HUES6 (cell line): ENCODE measurements at regions not wholly inside any gene's neighbourhood (a gene's known extent, or its start where the extent isn't known, plus 50 kb on each side); places are given as distances from the start of the nearest gene placed in this dataset.

Experiments
- H3K27ac ChIP-seq: 2 replicates; pipeline ENCODE4 v1.7.0; 2013; ENCODE audit warnings: low read depth, mild to moderate bottlenecking, low read length, inconsistent platforms
- H3K27me3 ChIP-seq: 2 replicates; pipeline ENCODE4 v1.6.1; 2013; ENCODE audit warnings: low read length; ENCODE audit not compliant: control insufficient read depth, insufficient read depth
- H3K36me3 ChIP-seq: 2 replicates; pipeline ENCODE4 v1.6.1; 2013; ENCODE audit warnings: low read length; ENCODE audit not compliant: control insufficient read depth, insufficient read depth
- H3K4me1 ChIP-seq: 2 replicates; pipeline ENCODE4 v1.6.1; 2013; ENCODE audit warnings: low read length; ENCODE audit not compliant: control insufficient read depth, insufficient read depth
- H3K4me3 ChIP-seq: 2 replicates; pipeline ENCODE4 v1.5.1; 2013; ENCODE audit warnings: low read depth, low read length
- H3K9ac ChIP-seq: one replicate; pipeline ENCODE4 v1.6.1; 2013; ENCODE audit warnings: mild to moderate bottlenecking, low read length
- H3K9me3 ChIP-seq: 2 replicates; pipeline ENCODE4 v1.6.1; 2013; ENCODE audit warnings: low read depth, low read length; ENCODE audit not compliant: control insufficient read depth, insufficient read depth

- Histone ChIP-seq H3K9ac (no peak overlapping the region), H3K9me3 (no peaks in the 10 kb centered on the region), H3K27me3 (no peaks in the 10 kb centered on the region), H3K27ac (no peak overlapping the region), H3K36me3 (no peaks in the 10 kb centered on the region), H3K4me3 (no peak overlapping the region), H3K4me1 (peaks cover 14% of the 10 kb centered on the region)
Observed at GRCh38 chr20:17808357-17808756, 108.6 kb downstream of the BANF2 start.

- no peaks in the 10 kb centered on the region for H3K27me3 ChIP-seq
- no peaks in the 10 kb centered on the region; the same call in 1 of the 2 replicates for H3K9me3 ChIP-seq
- no peak overlapping the region for H3K9ac ChIP-seq
- H3K36me3 ChIP-seq, result no peaks in the 10 kb centered on the region
- no peak overlapping the region for H3K4me3 ChIP-seq
- H3K4me1 ChIP-seq, result peaks cover 14% of the 10 kb centered on the region
- no peak overlapping the region for H3K27ac ChIP-seq
Observed at GRCh38 chr20:17807651-17808050, 107.9 kb downstream of the BANF2 start.

- Histone ChIP-seq H3K9me3 (peaks cover 6% of the 10 kb centered on the region; the same call in 1 of the 2 replicates), H3K27ac (no peak overlapping the region), H3K36me3 (no peaks in the 10 kb centered on the region), H3K9ac (no peak overlapping the region), H3K4me3 (no peak overlapping the region), H3K27me3 (no peaks in the 10 kb centered on the region), H3K4me1 (peaks cover 14% of the 10 kb centered on the region)
Observed at GRCh38 chr20:17806739-17807441, 107.1 kb downstream of the BANF2 start.

- no peaks in the 10 kb centered on the region for H3K27me3 ChIP-seq
- H3K27ac ChIP-seq, result no peak overlapping the region
- H3K36me3 ChIP-seq, result no peaks in the 10 kb centered on the region
- no peak overlapping the region for H3K9ac ChIP-seq
- H3K4me3 ChIP-seq, result no peak overlapping the region
- peaks cover 14% of the 10 kb centered on the region for H3K4me1 ChIP-seq
- peaks cover 12% of the 10 kb centered on the region; the same call in 1 of the 2 replicates for H3K9me3 ChIP-seq
Observed at GRCh38 chr20:17806107-17806506, 106.3 kb downstream of the BANF2 start.

- Histone ChIP-seq H3K27ac (no peak overlapping the region), H3K9me3 (peaks cover 31% of the 10 kb centered on the region), H3K4me3 (no peak overlapping the region), H3K27me3 (no peaks in the 10 kb centered on the region), H3K9ac (no peak overlapping the region), H3K4me1 (peaks cover 10% of the 10 kb centered on the region), H3K36me3 (no peaks in the 10 kb centered on the region)
Observed at GRCh38 chr20:17803765-17804164, 104.0 kb downstream of the BANF2 start.

GRCh38 chr20:17799575-17800227 is 99.9 kb downstream of the BANF2 start:
- Histone ChIP-seq H3K27me3 (no peaks in the 10 kb centered on the region), H3K9ac (no peak overlapping the region), H3K4me1 (no peaks in the 10 kb centered on the region), H3K9me3 (peaks cover 32% of the 10 kb centered on the region), H3K4me3 (no peak overlapping the region), H3K36me3 (no peaks in the 10 kb centered on the region), H3K27ac (no peak overlapping the region)

- Histone ChIP-seq H3K9ac (no peak overlapping the region), H3K4me3 (no peak overlapping the region), H3K36me3 (no peaks in the 10 kb centered on the region), H3K27ac (no peak overlapping the region), H3K9me3 (peaks cover 33% of the 10 kb centered on the region), H3K27me3 (no peaks in the 10 kb centered on the region), H3K4me1 (no peaks in the 10 kb centered on the region)
Observed at GRCh38 chr20:17798601-17799000, 98.8 kb downstream of the BANF2 start.

GRCh38 chr20:17797579-17797978 is 97.8 kb downstream of the BANF2 start:
- Histone ChIP-seq H3K27me3 (no peaks in the 10 kb centered on the region), H3K4me1 (no peaks in the 10 kb centered on the region), H3K9me3 (peaks cover 38% of the 10 kb centered on the region), H3K27ac (no peak overlapping the region), H3K4me3 (no peak overlapping the region), H3K9ac (no peak overlapping the region), H3K36me3 (no peaks in the 10 kb centered on the region)

GRCh38 chr20:17797161-17797560 is 97.4 kb downstream of the BANF2 start:
- Histone ChIP-seq H3K27ac (no peak overlapping the region), H3K9ac (no peak overlapping the region), H3K27me3 (no peaks in the 10 kb centered on the region), H3K4me1 (no peaks in the 10 kb centered on the region), H3K9me3 (peaks cover 35% of the 10 kb centered on the region), H3K36me3 (no peaks in the 10 kb centered on the region), H3K4me3 (no peak overlapping the region)

- H3K4me3 ChIP-seq, result no peak overlapping the region
- H3K27me3 ChIP-seq, result no peaks in the 10 kb centered on the region
- no peaks in the 10 kb centered on the region for H3K36me3 ChIP-seq
- H3K9ac ChIP-seq, result no peak overlapping the region
- no peak overlapping the region for H3K27ac ChIP-seq
- no peaks in the 10 kb centered on the region for H3K4me1 ChIP-seq
- H3K9me3 ChIP-seq, result peaks cover 26% of the 10 kb centered on the region
Observed at GRCh38 chr20:17796091-17796563, 96.4 kb downstream of the BANF2 start.

GRCh38 chr20:17795501-17796071 is 95.8 kb downstream of the BANF2 start:
- H3K4me1 ChIP-seq, result no peaks in the 10 kb centered on the region
- no peak overlapping the region for H3K4me3 ChIP-seq
- no peak overlapping the region for H3K9ac ChIP-seq
- H3K36me3 ChIP-seq, result no peaks in the 10 kb centered on the region
- peaks cover 23% of the 10 kb centered on the region for H3K9me3 ChIP-seq
- no peaks in the 10 kb centered on the region for H3K27me3 ChIP-seq
- H3K27ac ChIP-seq, result no peak overlapping the region
